NCI-H1092 treated with DMSO at 0.1 percent for 48 hours (cell line): ENCODE measurements at regions not wholly inside any gene's neighbourhood (a gene's known extent, or its start where the extent isn't known, plus 50 kb on each side); places are given as distances from the start of the nearest gene placed in this dataset.
A peak's percentile ranks its signal among the peaks of the same experiment; 100 is the strongest.

Source experiments
- DNase-seq: peaks from one replicate; lab custom pipeline; 2025; lab: John Stamatoyannopoulos, UW

GRCh38 chr11:80440835-80441234 is 1000.0 kb upstream of the TENM4 start:
- no peak for DNase-seq

GRCh38 chr11:80436547-80436946 is 995.7 kb upstream of the TENM4 start:
- DNase-seq: no peak

GRCh38 chr11:80435345-80435744 is 994.5 kb upstream of the TENM4 start:
- no peak for DNase-seq

- DNase-seq: no peak
These were observed 991.2 kb upstream of the TENM4 start for GRCh38 chr11:80432057-80432456.

GRCh38 chr11:80424012-80424695 is 983.3 kb upstream of the TENM4 start:
- no peak for DNase-seq

- no peak for DNase-seq
These were observed 979.5 kb upstream of the TENM4 start for GRCh38 chr11:80420374-80420773.

GRCh38 chr11:80417681-80418080 is 976.9 kb upstream of the TENM4 start:
- no peak for DNase-seq

GRCh38 chr11:80415580-80415979 is 974.8 kb upstream of the TENM4 start:
- DNase-seq: no peak

GRCh38 chr11:80414181-80415165 is 973.6 kb upstream of the TENM4 start:
- DNase-seq: no peak

GRCh38 chr11:80412604-80413003 is 971.8 kb upstream of the TENM4 start:
- DNase-seq: no peak

GRCh38 chr11:80393210-80393609 is 952.4 kb upstream of the TENM4 start:
- no peak for DNase-seq

GRCh38 chr11:80390505-80390904 is 949.7 kb upstream of the TENM4 start:
- DNase-seq: no peak

GRCh38 chr11:80388536-80388935 is 947.7 kb upstream of the TENM4 start:
- DNase-seq: peak; percentile 3

- no peak for DNase-seq
These were observed 947.3 kb upstream of the TENM4 start for GRCh38 chr11:80388130-80388529.

GRCh38 chr11:80383655-80384054 is 942.8 kb upstream of the TENM4 start:
- no peak for DNase-seq

- DNase-seq: no peak
These were observed 938.9 kb upstream of the TENM4 start for GRCh38 chr11:80379620-80380278.

- no peak for DNase-seq
These were observed 931.1 kb upstream of the TENM4 start for GRCh38 chr11:80371931-80372330.

GRCh38 chr11:80365980-80366379 is 925.1 kb upstream of the TENM4 start:
- DNase-seq: no peak

GRCh38 chr11:80365076-80365725 is 924.4 kb upstream of the TENM4 start:
- DNase-seq: no peak

GRCh38 chr11:80362563-80363340 is 921.9 kb upstream of the TENM4 start:
- DNase-seq: no peak

- DNase-seq: no peak
These were observed 914.4 kb upstream of the TENM4 start for GRCh38 chr11:80355251-80355650.
